ENCODE measurements at regions not wholly inside any gene's neighbourhood (a gene's known extent, or its start where the extent isn't known, plus 50 kb on each side); places are given as distances from the start of the nearest gene placed in this dataset.

DNA sequence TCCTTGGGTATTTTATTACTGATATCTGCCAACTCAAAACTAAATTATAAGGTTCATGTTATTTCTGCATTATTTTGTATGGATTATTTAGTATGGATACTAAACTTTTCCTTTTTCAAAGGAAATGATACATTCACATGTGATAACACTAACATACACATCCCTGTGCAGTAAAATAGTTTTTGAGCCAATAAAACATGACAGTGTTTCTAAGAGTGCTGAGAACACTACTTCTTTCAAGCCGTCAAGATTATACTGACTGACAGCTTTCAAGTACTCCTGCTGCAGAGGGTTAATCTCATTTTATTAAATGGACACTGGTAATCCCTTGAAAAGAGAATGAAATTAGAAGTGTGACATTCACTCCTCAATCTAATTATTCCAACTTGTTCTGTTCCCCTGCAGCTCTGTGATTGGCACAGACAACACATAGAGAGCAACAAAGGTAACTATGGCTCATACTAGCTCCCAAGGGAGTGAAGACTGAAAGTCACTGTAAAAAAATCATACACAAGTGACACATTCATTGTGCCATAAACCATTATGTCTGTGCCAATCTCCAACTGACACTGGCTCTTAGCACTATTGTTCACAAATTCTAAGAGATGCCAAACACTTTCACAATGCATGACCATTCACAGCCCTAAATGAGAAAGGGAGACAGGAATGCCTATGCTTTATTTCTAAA lies 468.6 kb downstream of the SHQ1 start:
- DNase-seq (ENCODE audit: insufficient read length, low spot score) (no peak), FAIRE-seq (no peak)
- no peak for TF ChIP-seq POLR2A (IDR thresholded peaks at IDR 0.05; ENCODE audit: low read depth, low read length)

DNA sequence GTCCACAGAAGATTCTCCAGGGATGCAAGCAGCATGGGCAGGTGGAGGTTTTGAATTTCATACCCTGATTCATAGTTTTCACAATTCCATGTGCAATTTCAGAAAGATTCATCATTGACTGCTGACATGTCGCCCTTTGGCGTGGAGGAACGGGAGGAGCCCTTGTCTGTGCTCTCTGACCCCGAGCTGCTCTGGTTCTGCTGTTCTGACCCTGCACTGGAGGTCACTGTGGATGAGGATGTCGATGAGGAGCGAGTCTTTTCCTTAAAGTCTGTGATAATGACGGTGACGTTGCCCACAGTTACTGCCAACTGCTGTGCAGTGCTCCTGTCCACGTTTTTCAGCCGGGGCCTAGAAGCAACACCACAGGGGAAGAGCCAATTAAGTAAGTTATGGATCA lies 470.0 kb downstream of the SHQ1 start:
- DNase-seq (ENCODE audit: insufficient read length, low spot score) (no peak), FAIRE-seq (no peak)
- TF ChIP-seq POLR2A (IDR thresholded peaks at IDR 0.05; ENCODE audit: low read depth, low read length), result no peak

DNA sequence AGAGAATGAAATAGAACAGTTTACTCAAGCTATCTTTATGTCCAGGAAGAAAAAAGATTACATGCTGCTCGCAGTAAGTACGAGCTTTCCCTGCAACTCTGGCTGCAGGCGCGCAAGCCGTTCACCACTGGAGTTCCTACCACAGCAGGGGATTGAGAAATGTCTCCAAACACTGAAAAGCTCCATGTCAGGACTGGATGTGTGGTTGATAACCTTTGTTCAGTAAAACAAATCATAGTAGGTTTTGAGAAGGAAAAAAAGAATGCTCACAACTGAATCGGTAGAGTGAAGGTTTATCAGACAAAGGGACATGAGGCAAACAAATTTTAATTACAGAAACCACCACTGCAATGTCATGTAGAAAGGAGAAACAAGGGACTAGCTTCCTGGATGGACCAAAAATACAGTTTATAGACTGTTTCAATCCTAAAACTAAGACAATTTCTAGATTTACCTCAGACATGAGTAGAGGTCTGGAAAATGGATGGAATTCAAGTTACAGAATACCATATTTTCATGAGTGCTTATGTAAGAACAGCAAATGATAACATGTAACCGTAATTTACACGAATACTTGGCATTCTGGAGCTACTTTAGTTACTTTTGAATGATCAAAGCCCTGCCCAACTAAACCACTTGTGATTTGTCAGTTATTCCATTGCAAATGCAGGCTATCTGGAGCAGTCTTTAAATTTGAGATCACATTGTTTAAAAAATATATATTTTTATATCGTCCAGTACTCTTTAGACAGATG lies 471.1 kb downstream of the SHQ1 start:
- TF ChIP-seq POLR2A (IDR thresholded peaks at IDR 0.05; ENCODE audit: low read depth, low read length), result no peak
- no peak for FAIRE-seq
- DNase-seq (ENCODE audit: insufficient read length, low spot score), result no peak

DNA sequence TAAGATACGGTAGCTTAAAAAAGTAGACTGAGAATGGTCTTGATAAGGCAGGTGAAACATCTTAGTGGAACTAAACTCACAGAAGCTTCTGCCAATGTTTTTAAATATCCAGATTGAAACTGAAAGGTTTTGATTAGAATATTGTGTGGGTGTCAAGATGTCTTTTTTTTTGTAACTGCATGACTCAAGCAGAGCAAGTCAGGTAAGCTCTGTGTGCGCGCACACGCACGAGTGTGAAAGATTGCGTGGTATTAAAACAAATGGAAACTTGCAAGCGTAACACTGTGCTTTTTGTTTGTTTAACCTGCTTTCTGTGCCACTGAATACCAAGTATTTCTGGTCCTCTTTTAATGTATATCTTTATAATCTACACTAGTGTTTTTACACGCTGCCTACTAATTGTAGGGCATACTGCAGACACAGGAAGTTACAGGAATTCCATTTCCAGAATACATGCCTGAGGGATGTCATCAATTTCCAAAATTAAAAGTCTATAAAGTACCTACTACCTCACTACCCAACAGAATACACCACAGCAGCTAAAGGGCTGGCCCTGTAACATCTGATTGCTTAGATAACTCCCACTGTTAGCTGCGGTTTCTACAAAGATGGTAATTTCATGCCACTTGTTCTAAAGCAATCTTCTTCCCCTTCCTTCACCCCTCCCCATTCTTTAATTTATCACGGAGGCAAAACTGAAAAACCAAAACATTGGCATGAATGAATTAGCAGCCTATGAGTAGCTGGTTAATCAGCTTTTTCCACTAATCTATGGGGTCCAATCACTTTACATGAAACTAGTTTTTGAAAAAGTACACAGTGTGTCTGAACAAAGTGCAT lies 472.8 kb downstream of the SHQ1 start:
- FAIRE-seq, result no peak
- no peak for TF ChIP-seq POLR2A (IDR thresholded peaks at IDR 0.05; ENCODE audit: low read depth, low read length)

DNA sequence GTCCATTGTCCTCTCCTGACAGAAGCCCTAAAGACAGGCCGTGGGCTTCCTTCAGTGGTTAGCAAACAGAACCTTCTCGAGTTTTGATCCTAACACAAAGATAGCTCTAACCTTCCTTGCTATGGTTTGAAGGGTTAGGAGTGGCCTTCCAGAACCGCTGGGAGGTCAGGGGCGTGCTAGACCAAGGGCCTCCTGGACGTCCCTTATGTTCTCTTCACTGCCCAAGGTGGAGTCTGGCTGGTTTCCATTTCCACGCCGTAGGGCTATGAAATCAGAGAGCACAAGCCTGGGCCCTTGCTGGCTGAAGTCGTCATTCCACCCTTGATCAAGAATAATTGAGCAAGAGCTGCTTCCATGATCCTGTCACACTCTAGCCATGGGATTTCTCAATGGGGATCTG lies 475.1 kb downstream of the SHQ1 start:
- no peak for TF ChIP-seq POLR2A (IDR thresholded peaks at IDR 0.05; ENCODE audit: low read depth, low read length)
- no peak for DNase-seq (ENCODE audit: insufficient read length, low spot score)
- no peak for FAIRE-seq

More for the DNA sequence above, 472.8 kb downstream of the SHQ1 start:
- DNase-seq (ENCODE audit: insufficient read length, low spot score), result no peak

DNA sequence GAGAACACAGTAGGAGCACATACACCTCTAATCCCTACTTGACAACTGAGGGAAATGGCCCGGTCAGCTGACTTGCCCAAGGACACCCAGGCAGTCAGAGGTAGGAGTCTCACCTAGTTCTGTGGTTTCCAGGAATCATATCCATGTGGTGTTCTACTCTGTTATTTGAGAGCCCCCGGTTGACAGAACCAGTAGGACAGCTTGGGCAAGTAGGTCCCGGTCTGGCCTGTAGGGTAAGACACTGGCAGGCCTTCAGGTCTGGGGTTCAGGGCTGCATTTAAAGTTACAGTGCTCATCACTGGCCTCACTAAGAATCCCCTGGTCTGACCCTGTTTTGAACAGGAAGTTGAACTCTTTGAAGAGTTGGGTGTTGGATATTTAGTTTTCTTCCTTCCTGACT lies 476.1 kb downstream of the SHQ1 start:
- FAIRE-seq (no peak), DNase-seq (ENCODE audit: insufficient read length, low spot score) (no peak)
- no peak for TF ChIP-seq POLR2A (IDR thresholded peaks at IDR 0.05; ENCODE audit: low read depth, low read length)

DNA sequence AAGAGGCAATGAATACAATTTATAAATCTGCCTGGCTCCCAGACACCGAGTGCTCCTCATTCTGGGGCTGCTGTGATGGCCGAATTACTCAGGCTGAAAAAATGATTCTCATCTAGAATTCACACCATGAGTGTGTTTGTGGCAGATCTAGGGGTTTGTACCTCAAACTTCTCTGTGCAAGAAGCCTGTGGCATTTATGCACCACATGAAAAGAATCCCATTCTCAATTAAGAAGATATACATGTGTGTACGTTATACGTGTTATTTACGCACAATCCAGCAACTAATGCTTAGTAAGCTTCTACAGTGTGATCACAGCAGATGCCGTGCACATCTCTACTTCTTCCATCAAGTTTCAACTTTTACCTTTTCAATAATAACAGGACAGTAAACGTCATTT lies 476.8 kb downstream of the SHQ1 start:
- no peak for FAIRE-seq
- DNase-seq (ENCODE audit: insufficient read length, low spot score), result no peak
- TF ChIP-seq POLR2A (IDR thresholded peaks at IDR 0.05; ENCODE audit: low read depth, low read length), result no peak

DNA sequence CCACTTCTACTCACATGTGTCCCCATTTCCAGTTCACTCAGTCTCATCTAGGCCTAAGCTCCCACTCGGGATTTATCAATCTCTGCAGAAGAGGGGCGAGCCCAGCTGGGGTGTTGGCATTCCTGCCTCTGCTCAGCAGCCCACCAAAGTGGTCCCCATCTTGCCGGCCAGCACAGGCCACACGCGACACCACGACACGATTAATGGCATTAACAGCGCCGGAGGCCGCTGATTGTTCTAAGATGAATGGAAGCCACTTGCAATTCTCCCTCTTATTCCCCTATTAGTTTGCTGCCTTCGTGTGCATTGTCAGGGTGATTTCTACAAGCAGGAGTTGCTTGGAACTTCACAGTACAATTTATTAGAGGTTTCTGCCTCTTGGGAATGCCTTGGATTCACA lies 477.3 kb downstream of the SHQ1 start:
- FAIRE-seq, result no peak
- DNase-seq (ENCODE audit: insufficient read length, low spot score), result no peak
- TF ChIP-seq POLR2A (IDR thresholded peaks at IDR 0.05; ENCODE audit: low read depth, low read length), result no peak

DNA sequence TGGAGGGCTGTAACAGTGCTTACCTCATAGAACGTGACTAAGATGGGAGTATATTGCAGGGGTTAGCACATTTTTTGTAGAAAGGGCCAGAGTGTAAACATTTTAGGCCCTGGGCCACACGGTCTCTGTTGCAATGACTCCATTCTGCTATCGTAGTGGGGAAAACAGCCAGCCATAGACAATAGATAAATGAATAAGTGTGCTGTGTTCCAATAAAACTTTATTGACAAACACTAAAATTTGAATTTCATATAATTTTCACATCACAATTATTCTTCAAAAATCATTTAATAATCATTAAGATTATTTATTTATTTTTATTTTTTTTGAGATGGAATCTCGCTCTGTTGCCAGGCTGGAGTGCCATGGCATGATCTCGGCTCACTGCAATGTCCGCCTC lies 478.6 kb downstream of the SHQ1 start:
- no peak for FAIRE-seq
- TF ChIP-seq POLR2A (IDR thresholded peaks at IDR 0.05; ENCODE audit: low read depth, low read length), result no peak
- no peak for DNase-seq (ENCODE audit: insufficient read length, low spot score)

DNA sequence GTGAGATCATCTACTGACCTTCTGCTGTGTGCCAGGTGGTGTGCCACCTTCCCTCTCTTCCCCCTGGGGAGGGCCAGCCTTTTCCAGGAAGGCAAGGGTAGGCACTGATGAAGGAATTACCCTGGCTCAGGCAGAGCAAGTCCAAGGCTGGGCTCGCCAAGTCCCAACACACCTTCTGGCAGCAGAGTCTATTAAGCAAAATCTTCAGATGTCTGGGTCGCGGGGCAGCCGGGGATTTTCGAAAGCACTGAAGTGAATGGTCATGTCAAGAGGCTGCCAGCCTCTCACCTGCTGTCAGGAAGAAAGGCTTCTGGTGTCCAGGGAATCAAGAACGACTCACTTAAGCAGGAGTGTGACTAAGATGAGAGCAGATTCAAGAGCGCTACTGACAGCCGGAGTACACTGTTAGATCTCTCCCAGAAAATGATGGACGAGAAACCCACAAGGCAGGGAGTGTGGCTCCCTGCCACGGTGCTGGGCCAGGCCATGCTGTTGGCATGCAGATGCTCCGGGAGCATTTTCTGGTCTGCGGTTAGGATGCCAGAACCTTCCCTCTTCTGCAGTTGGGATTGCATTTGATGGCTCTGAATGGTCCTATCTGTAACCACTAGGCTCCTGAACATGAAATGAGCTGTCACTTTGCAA lies 479.8 kb downstream of the SHQ1 start:
- FAIRE-seq (no peak), DNase-seq (ENCODE audit: insufficient read length, low spot score) (no peak)
- no peak for TF ChIP-seq POLR2A (IDR thresholded peaks at IDR 0.05; ENCODE audit: low read depth, low read length)

DNA sequence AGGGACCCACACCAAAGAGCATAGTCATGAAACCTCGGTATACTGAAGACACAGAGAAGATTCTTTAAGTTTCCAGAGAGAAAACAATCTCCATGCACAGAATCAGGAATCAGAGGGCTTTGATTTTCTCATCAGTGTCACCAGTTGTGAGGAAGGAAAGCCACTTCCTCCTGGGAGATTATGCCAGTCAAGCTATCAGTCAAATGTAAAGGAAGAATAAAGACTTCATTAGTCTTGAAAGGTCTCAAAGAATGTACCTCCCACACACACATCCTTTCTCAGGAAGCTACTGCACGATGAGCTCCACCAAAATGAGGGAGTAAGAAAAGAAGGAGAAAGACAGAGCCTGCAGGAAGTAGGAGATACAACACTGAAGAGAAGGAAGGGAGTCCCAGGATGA lies 486.3 kb downstream of the SHQ1 start:
- FAIRE-seq (no peak), DNase-seq (ENCODE audit: insufficient read length, low spot score) (no peak)
- TF ChIP-seq POLR2A (IDR thresholded peaks at IDR 0.05; ENCODE audit: low read depth, low read length), result no peak

DNA sequence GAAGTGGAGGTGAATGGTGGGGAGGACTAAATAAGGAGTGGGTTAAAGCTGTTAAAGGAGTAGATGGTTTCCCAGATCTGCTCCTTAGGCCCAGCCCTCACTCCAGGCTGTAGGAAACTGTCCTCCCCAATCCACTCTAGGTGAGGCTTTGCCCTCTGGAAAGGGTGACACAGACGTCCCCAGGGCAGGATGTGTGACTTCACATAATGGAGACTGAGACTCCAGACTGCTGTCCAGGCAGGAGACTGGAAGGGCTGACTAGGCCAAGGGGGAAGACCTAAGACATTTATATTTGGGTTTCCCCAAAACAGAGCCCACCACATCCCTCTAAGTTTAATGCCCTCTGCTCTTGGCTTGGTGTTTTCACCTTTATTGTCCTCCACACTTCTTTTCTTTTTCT lies 488.5 kb downstream of the SHQ1 start:
- DNase-seq (ENCODE audit: insufficient read length, low spot score), result no peak
- no peak for FAIRE-seq
- TF ChIP-seq POLR2A (IDR thresholded peaks at IDR 0.05; ENCODE audit: low read depth, low read length), result no peak

DNA sequence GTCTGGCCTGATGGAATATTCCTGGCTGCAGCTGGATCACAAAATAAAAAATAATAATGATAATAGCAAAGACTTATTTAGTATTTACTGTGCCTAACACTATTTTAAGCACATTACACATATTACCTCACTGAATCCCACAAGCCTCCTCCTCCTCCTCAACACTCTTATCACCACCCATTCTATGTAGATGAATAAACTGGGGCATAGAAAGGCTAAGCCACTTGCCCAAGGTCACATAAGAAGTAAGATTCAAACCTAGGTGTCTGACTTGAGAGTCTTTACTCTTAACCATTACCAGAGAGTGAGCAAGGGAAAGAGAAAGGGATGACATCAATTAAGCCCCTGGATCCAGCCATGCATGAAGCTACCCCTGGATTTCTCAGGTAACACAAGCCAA lies 493.1 kb downstream of the SHQ1 start:
- no peak for DNase-seq (ENCODE audit: insufficient read length, low spot score)
- no peak for TF ChIP-seq POLR2A (IDR thresholded peaks at IDR 0.05; ENCODE audit: low read depth, low read length)
- FAIRE-seq, result no peak

DNA sequence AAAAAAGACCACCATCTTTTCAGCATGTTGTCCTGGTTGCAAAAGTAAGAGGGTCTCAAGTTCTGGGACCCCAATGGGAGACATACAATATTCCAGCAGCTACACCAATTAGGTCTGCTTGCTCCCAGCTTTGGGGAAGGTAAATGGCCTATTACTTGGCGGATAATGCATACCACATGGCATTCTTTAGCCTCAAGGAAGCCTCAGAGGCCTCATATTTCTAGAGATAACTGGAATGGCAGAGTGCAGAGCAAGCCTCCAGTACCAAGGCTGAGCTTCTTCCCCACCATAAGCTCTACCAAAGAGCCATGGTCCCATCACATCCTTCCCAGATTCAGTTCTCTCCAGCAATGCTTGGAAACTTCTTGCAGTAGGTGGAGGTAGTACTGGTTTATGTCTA lies 493.8 kb downstream of the SHQ1 start:
- TF ChIP-seq POLR2A (IDR thresholded peaks at IDR 0.05; ENCODE audit: low read depth, low read length), result no peak
- DNase-seq (ENCODE audit: insufficient read length, low spot score), result no peak
- FAIRE-seq, result no peak

Data from H54 (cell line).